B cell (primary cell): ENCODE measurements at regions not wholly inside any gene's neighbourhood (a gene's known extent, or its start where the extent isn't known, plus 50 kb on each side); places are given as distances from the start of the nearest gene placed in this dataset.

ENCODE experiments used
- ATAC-seq: fragments of 200-7000 bp; cut with Tn5 transposase; one replicate; pipeline ENCODE4 v1.10.0; 2021; ENCODE audit warnings: low read depth, mild to moderate bottlenecking, moderate number of reproducible peaks, moderate library complexity
- CTCF ChIA-PET: fragments of 350-600 bp; sonication (Branson Sonifier 250); formaldehyde crosslinking; loops from one replicate; lab custom pipeline; 2021; ENCODE audit warnings: antibody characterized with exemption, inconsistent platforms; lab: Charles Lee
- POLR2A ChIA-PET: fragments of 350-600 bp; sonication (Branson Sonifier 250); formaldehyde crosslinking; loops from one replicate; lab custom pipeline; 2021; ENCODE audit warnings: antibody characterized with exemption; lab: Charles Lee
- DNase-seq: peaks from one replicate; pipeline ENCODE4 v3.0.0; 2013
- H2AFZ ChIP-seq: 2 replicates; pipeline ENCODE4 v1.6.1; 2012; ENCODE audit warnings: mild to moderate bottlenecking, low read depth, low read length; ENCODE audit not compliant: insufficient read depth, poor library complexity, severe bottlenecking
- H3K27ac ChIP-seq, 2 donors: 1 replicate in 1 of 2; 2 replicates in 1 of 2; pipeline ENCODE4 v1.5.1; 2012 to 2013; ENCODE audit warnings: low read length in 2 of 2, mild to moderate bottlenecking in 2 of 2, moderate library complexity in 1 of 2
- H3K27me3 ChIP-seq, 4 experiments: fragments of 200-600 bp in 1 of 4; sonication (generic) in 1 of 4; replicated peaks in 1 of 4; 1 replicate in 2 of 4; 2 replicates in 2 of 4; pipeline versions ENCODE4 v1.6.1 to v1.7.0; 2013 to 2016; ENCODE audit warnings: low read length in 3 of 4, mild to moderate bottlenecking in 2 of 4, mixed read lengths in 1 of 4, moderate library complexity in 1 of 4; ENCODE audit not compliant: insufficient read depth in 4 of 4, control insufficient read depth in 3 of 4; ENCODE audit errors: control extremely low read depth in 1 of 4
- H3K36me3 ChIP-seq, 2 experiments: replicated peaks in 1 of 2; 1 replicate in 1 of 2; 2 replicates in 1 of 2; pipeline versions ENCODE4 v1.6.1 to v1.7.1; 2013; ENCODE audit warnings: low read length in 1 of 2; ENCODE audit not compliant: insufficient read depth in 2 of 2, control insufficient read depth in 1 of 2; ENCODE audit errors: control extremely low read depth in 1 of 2, extremely low read depth in 1 of 2
- H3K4me1 ChIP-seq, 2 donors: fragments of 200-600 bp in 1 of 2; sonication (generic) in 1 of 2; 1 replicate in 1 of 2; 2 replicates in 1 of 2; pipeline versions ENCODE4 v1.5.1 to v1.6.1; 2013 to 2017; ENCODE audit warnings: low read length in 2 of 2; ENCODE audit not compliant: control insufficient read depth in 2 of 2, insufficient read depth in 2 of 2
- H3K4me2 ChIP-seq: replicated peaks from 2 replicates; pipeline ENCODE3; 2012; ENCODE audit warnings: mild to moderate bottlenecking, low read depth, low read length; ENCODE audit not compliant: poor library complexity, severe bottlenecking
- H3K4me3 ChIP-seq, 5 experiments: fragments of 200-600 bp in 1 of 5; sonication (generic) in 1 of 5; 1 replicate in 3 of 5; 2 replicates in 2 of 5; pipeline versions ENCODE4 v1.5.1 to v1.7.0; 2011 to 2016; ENCODE audit warnings: low read length in 4 of 5, mild to moderate bottlenecking in 4 of 5, low read depth in 2 of 5, control low read depth in 1 of 5, moderate library complexity in 1 of 5; ENCODE audit not compliant: insufficient read depth in 1 of 5; ENCODE audit errors: control extremely low read depth in 1 of 5, extremely low read depth in 1 of 5
- H3K79me2 ChIP-seq: fragments of 200-600 bp; sonication (generic); one replicate; pipeline ENCODE4 v1.6.0; 2016; ENCODE audit warnings: low read length; ENCODE audit not compliant: control insufficient read depth, insufficient read depth
- H3K9ac ChIP-seq: fragments of 200-600 bp; sonication (generic); 2 replicates; pipeline ENCODE4 v1.6.1; 2017; ENCODE audit warnings: mild to moderate bottlenecking, low read length, moderate library complexity
- H3K9me3 ChIP-seq, 3 donors: one replicate each; pipeline versions ENCODE4 v1.6.1 to v1.7.1; 2013; ENCODE audit warnings: low read length in 2 of 3; ENCODE audit not compliant: control insufficient read depth in 2 of 3, insufficient read depth in 1 of 3; ENCODE audit errors: control extremely low read depth in 1 of 3
- H4K20me1 ChIP-seq: 2 replicates; pipeline ENCODE4 v1.6.0; 2012; ENCODE audit warnings: mild to moderate bottlenecking, low read length; ENCODE audit not compliant: insufficient read depth, control insufficient read depth, poor library complexity, severe bottlenecking
- H3K27ac Mint-ChIP-seq: one replicate; pipeline ENCODE4 v1.8.0; 2021; ENCODE audit warnings: mixed read lengths
- H3K27me3 Mint-ChIP-seq: one replicate; pipeline ENCODE4 v1.8.0; 2021; ENCODE audit warnings: mixed read lengths
- H3K4me1 Mint-ChIP-seq: one replicate; pipeline ENCODE4 v1.8.0; 2021; ENCODE audit warnings: mixed read lengths
- H3K4me3 Mint-ChIP-seq: one replicate; pipeline ENCODE4 v1.8.0; 2021; ENCODE audit warnings: mixed read lengths
- H3K9me3 Mint-ChIP-seq: one replicate; pipeline ENCODE4 v1.8.0; 2022; ENCODE audit warnings: mixed read lengths; ENCODE audit not compliant: insufficient read depth
- CTCF ChIP-seq: fragments of 200-600 bp; IDR thresholded peaks from one replicate; pipeline ENCODE4 v1.8.0; 2022; ENCODE audit warnings: antibody characterized with exemption, mild to moderate bottlenecking
- EZH2 ChIP-seq: IDR thresholded peaks from 2 replicates; pipeline ENCODE4 v1.6.1; 2012; ENCODE audit warnings: borderline replicate concordance, low read depth, mild to moderate bottlenecking, moderate library complexity, low read length; ENCODE audit not compliant: insufficient read depth, poor library complexity, severe bottlenecking
- WGBS: methylation state at CpG from one replicate; pipeline ENCODE4 v1.1.5; 2013; ENCODE audit warnings: missing lambda C conversion rate; ENCODE audit not compliant: insufficient coverage; 5-methylcytosine and 5-hydroxymethylcytosine counted together
- intact Hi-C: fragments of 100-400 bp; cut with micrococcal nuclease; formaldehyde crosslinking; loops from one replicate; pipeline ENCODE4 v1.10.0; 2022

DNA sequence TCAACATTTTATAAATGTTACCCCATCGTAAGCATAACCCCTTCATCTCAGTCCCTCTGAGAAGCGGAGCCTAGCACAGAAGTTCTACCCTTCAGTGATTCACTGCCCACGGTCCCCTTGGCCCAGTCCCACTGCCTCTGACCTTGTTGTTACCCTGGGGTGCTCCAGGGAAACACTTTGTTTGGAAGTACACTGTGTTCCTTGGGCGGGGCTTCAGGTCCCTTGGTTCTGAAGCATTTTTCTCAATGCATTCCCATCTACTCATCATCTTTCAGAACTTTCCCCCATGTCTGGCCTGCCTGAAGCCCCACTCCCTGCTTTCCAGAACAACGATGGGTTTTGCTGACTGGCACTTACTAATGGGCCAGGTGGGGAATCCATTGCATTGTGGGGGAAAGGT, 296.2 kb downstream of the FOXA2 start:
- no peak overlapping the region for H2AFZ ChIP-seq
- no peak for TF ChIP-seq CTCF
- TF ChIP-seq EZH2 = no peak
- H3K4me2 ChIP-seq = no peak overlapping the region
- no peaks in the 10 kb centered on the region for H4K20me1 ChIP-seq
- ChIA-PET POLR2A (no interaction called here), CTCF (no interaction called here)
- H3K27ac ChIP-seq = no peak overlapping the region
- no peaks in the 10 kb centered on the region for H3K79me2 ChIP-seq
- no peak overlapping the region for H3K9ac ChIP-seq
- H3K36me3 ChIP-seq = no peaks in the 10 kb centered on the region
- ATAC-seq (no peak), DNase-seq (no peak)
- H3K4me1 ChIP-seq = no peaks in the 10 kb centered on the region
- WGBS = 92% methylated on average over 4 of the region's 5 CpGs
- no peak overlapping the region for H3K4me3 ChIP-seq
- H3K27ac Mint-ChIP-seq = no peak overlapping the region
- H3K4me3 Mint-ChIP-seq = no peak overlapping the region
- H3K27me3 Mint-ChIP-seq = peaks cover 4% of the 10 kb centered on the region
- H3K9me3 ChIP-seq = peaks cover 0 to 6% (median 0%) of the 10 kb centered on the region in 3 donors
- intact Hi-C loops = no loop called here
- H3K9me3 Mint-ChIP-seq = no peaks in the 10 kb centered on the region
- H3K27me3 ChIP-seq = no peaks in the 10 kb centered on the region
- H3K4me1 Mint-ChIP-seq = no peaks in the 10 kb centered on the region

GRCh38 chr20:22285555-22285954, 298.8 kb downstream of the FOXA2 start:
- H3K27ac Mint-ChIP-seq = no peak overlapping the region
- peaks cover 0 to 6% (median 0%) of the 10 kb centered on the region in 3 donors for H3K9me3 ChIP-seq
- H3K27me3 Mint-ChIP-seq = no peaks in the 10 kb centered on the region
- 50% methylated on average over 1 of the region's 1 CpG for WGBS
- H3K4me1 ChIP-seq = no peaks in the 10 kb centered on the region
- intact Hi-C loops = no loop called here
- ChIA-PET POLR2A (no interaction called here), CTCF (no interaction called here)
- H3K4me2 ChIP-seq = no peak overlapping the region
- H3K27me3 ChIP-seq = no peaks in the 10 kb centered on the region
- H3K9me3 Mint-ChIP-seq = no peaks in the 10 kb centered on the region
- H3K4me3 Mint-ChIP-seq = no peak overlapping the region
- no peaks in the 10 kb centered on the region for H3K36me3 ChIP-seq
- H3K79me2 ChIP-seq = no peaks in the 10 kb centered on the region
- H2AFZ ChIP-seq = no peak overlapping the region
- H3K9ac ChIP-seq = no peak overlapping the region
- H4K20me1 ChIP-seq = no peaks in the 10 kb centered on the region
- no peaks in the 10 kb centered on the region for H3K4me1 Mint-ChIP-seq
- no peak overlapping the region for H3K4me3 ChIP-seq
- ATAC-seq (no peak), DNase-seq (no peak)
- no peak for TF ChIP-seq CTCF
- no peak overlapping the region for H3K27ac ChIP-seq
